NB4 (cell line): ENCODE measurements at regions not wholly inside any gene's neighbourhood (a gene's known extent, or its start where the extent isn't known, plus 50 kb on each side); places are given as distances from the start of the nearest gene placed in this dataset.

ENCODE experiments used
- CTCF ChIP-seq: IDR thresholded peaks from one replicate; pipeline ENCODE4 v1.5.1; 2012; ENCODE audit warnings: low read depth, low read length
- MAX ChIP-seq: IDR thresholded peaks from 2 replicates; pipeline ENCODE4 v1.6.1; 2011; ENCODE audit warnings: low read depth, low read length
- MYC ChIP-seq: IDR thresholded peaks from 2 replicates; pipeline ENCODE4 v1.6.1; 2011; ENCODE audit warnings: low read depth, low read length
- POLR2A ChIP-seq: IDR thresholded peaks from 2 replicates; pipeline ENCODE4 v1.6.1; 2011; ENCODE audit warnings: mild to moderate bottlenecking; ENCODE audit not compliant: insufficient read length; ENCODE audit errors: extremely low read depth

GRCh38 chr14:53526200-53526599, 373.1 kb upstream of the DDHD1 start:
- no peak for TF ChIP-seq CTCF
- TF ChIP-seq POLR2A = no peak
- no peak for TF ChIP-seq MAX
- no peak for TF ChIP-seq MYC
